Right lung (tissue), 2 donors: ENCODE measurements at regions not wholly inside any gene's neighbourhood (a gene's known extent, or its start where the extent isn't known, plus 50 kb on each side); places are given as distances from the start of the nearest gene placed in this dataset.
"Not testable (repeated sequence)": the region's sequence is repeated elsewhere in the genome, so short reads cannot be mapped to it uniquely, and the experiment has no call there.

Experiments
- DNase-seq, 2 donors: peaks; one replicate each; pipeline ENCODE4 v3.0.0-alpha.2; 2013

GRCh38 chr1:71345491-71345890 is 264.7 kb upstream of the ZRANB2 start:
- DNase-seq = no peak

- no peak for DNase-seq
Measured at GRCh38 chr1:71343686-71344416, 263.0 kb upstream of the ZRANB2 start.

- no peak for DNase-seq
Measured at GRCh38 chr1:71339238-71339637, 258.4 kb upstream of the ZRANB2 start.

GRCh38 chr1:71330991-71331390 is 250.2 kb upstream of the ZRANB2 start:
- DNase-seq = no peak

- no peak for DNase-seq
Measured at GRCh38 chr1:71324671-71325267, 243.9 kb upstream of the ZRANB2 start.

- no peak for DNase-seq
Measured at GRCh38 chr1:71312545-71312944, 231.7 kb upstream of the ZRANB2 start.

GRCh38 chr1:71311376-71311775 is 230.5 kb upstream of the ZRANB2 start:
- DNase-seq = no peak

GRCh38 chr1:71307451-71307850 is 226.6 kb upstream of the ZRANB2 start:
- no peak for DNase-seq

- no peak for DNase-seq
Measured at GRCh38 chr1:71304125-71304524, 223.3 kb upstream of the ZRANB2 start.

GRCh38 chr1:71303617-71304041 is 222.8 kb upstream of the ZRANB2 start:
- no peak for DNase-seq

- no peak for DNase-seq
Measured at GRCh38 chr1:71298633-71299032, 217.8 kb upstream of the ZRANB2 start.

- DNase-seq = no peak
Measured at GRCh38 chr1:71296551-71297134, 215.8 kb upstream of the ZRANB2 start.

GRCh38 chr1:71295350-71295749 is 214.5 kb upstream of the ZRANB2 start:
- no peak for DNase-seq

GRCh38 chr1:71294178-71294577 is 213.3 kb upstream of the ZRANB2 start:
- no peak for DNase-seq

GRCh38 chr1:71292203-71292602 is 211.4 kb upstream of the ZRANB2 start:
- no peak for DNase-seq

- not testable (repeated sequence) for DNase-seq
Measured at GRCh38 chr1:71290506-71291237, 209.8 kb upstream of the ZRANB2 start.

GRCh38 chr1:71285529-71285928 is 204.7 kb upstream of the ZRANB2 start:
- DNase-seq = no peak

GRCh38 chr1:71276466-71276865 is 195.6 kb upstream of the ZRANB2 start:
- no peak for DNase-seq

- no peak for DNase-seq
Measured at GRCh38 chr1:71273334-71273733, 192.5 kb upstream of the ZRANB2 start.

- no peak for DNase-seq
Measured at GRCh38 chr1:71270394-71270915, 189.6 kb upstream of the ZRANB2 start.

- no peak for DNase-seq
Measured at GRCh38 chr1:71269818-71270217, 189.0 kb upstream of the ZRANB2 start.

GRCh38 chr1:71269179-71269578 is 188.3 kb upstream of the ZRANB2 start:
- DNase-seq = no peak
